ENCODE measurements at regions not wholly inside any gene's neighbourhood (a gene's known extent, or its start where the extent isn't known, plus 50 kb on each side); places are given as distances from the start of the nearest gene placed in this dataset.
"Not testable (repeated sequence)": the region's sequence is repeated elsewhere in the genome, so short reads cannot be mapped to it uniquely, and the experiment has no call there.

DNA sequence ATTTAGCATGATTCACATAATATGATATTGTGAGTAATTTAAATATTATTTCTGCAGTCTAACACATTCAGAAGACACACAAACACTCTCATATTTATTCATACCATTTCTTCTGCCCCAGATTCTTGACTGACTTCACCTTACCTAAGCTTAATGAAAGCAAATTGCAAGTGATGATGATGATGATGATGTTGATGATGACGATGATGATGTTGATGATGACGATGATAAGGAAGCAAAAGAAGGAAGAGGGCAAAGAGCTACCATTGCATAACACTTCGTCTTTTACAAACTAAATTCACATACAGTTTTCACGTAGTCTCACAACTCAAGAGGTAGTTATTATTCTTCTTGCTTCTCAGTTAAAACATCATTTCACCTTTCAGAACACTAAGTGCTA is 404.7 kb downstream of the NAF1 start:
- no CpG with 5 or more reads among the region's 4 CpGs for WGBS, 2 experiments (ENCODE audit: insufficient coverage in 2 of 2)

GRCh38 chr4:162740228-162740627 is 426.5 kb downstream of the NAF1 start:
- H3K9me3 ChIP-seq (ENCODE audit: control insufficient read depth, low read length); H3K4me1 ChIP-seq (ENCODE audit: control insufficient read depth, insufficient read depth, low read length, poor library complexity, severe bottlenecking); H3K36me3 ChIP-seq (ENCODE audit: control insufficient read depth, insufficient read depth, low read length); H3K27ac ChIP-seq (ENCODE audit: low read depth, low read length, severe bottlenecking); H3K4me3 ChIP-seq (ENCODE audit: extremely low read depth, insufficient read depth, low read length, poor library complexity, severe bottlenecking): not testable (repeated sequence)
- WGBS, 2 experiments (ENCODE audit: insufficient coverage in 2 of 2): 85 to 86% methylated on average over 4 to 6 of the region's 11 CpGs

More for the DNA sequence above, 404.7 kb downstream of the NAF1 start:
- Histone ChIP-seq H3K9me3 (ENCODE audit: control insufficient read depth, low read length) (no peaks in the 10 kb centered on the region), H3K27ac (ENCODE audit: low read depth, low read length, severe bottlenecking) (no peak overlapping the region), H3K4me3 (ENCODE audit: extremely low read depth, insufficient read depth, low read length, poor library complexity, severe bottlenecking) (no peak overlapping the region), H3K4me1 (ENCODE audit: control insufficient read depth, insufficient read depth, low read length, poor library complexity, severe bottlenecking) (no peaks in the 10 kb centered on the region), H3K36me3 (ENCODE audit: control insufficient read depth, insufficient read depth, low read length) (no peaks in the 10 kb centered on the region)

DNA sequence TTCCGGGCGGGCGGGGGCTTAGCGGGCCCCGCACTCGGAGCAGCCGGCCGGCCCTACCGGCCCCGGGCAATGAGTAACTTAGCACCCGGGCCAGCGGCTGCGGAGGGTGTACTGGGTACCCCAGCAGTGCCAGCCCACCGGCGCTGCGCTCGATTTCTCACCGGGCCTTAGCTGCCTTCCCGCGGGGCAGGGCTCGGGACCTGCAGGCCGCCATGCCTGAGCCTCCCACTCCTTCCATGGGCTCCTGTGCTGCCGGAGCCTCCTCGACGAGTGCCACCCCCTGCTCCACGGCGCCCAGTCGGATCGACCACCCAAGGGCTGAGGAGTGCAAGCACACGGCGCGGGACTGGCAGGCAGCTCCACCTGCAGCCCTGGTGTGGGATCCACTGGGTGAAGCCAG is 427.1 kb downstream of the NAF1 start:
- not testable (repeated sequence) for H3K27ac ChIP-seq (ENCODE audit: low read depth, low read length, severe bottlenecking); H3K36me3 ChIP-seq (ENCODE audit: control insufficient read depth, insufficient read depth, low read length); H3K4me1 ChIP-seq (ENCODE audit: control insufficient read depth, insufficient read depth, low read length, poor library complexity, severe bottlenecking); H3K9me3 ChIP-seq (ENCODE audit: control insufficient read depth, low read length); H3K4me3 ChIP-seq (ENCODE audit: extremely low read depth, insufficient read depth, low read length, poor library complexity, severe bottlenecking)
- 95 to 96% methylated on average over 13 to 26 of the region's 32 CpGs for WGBS, 2 experiments (ENCODE audit: insufficient coverage in 2 of 2)

DNA sequence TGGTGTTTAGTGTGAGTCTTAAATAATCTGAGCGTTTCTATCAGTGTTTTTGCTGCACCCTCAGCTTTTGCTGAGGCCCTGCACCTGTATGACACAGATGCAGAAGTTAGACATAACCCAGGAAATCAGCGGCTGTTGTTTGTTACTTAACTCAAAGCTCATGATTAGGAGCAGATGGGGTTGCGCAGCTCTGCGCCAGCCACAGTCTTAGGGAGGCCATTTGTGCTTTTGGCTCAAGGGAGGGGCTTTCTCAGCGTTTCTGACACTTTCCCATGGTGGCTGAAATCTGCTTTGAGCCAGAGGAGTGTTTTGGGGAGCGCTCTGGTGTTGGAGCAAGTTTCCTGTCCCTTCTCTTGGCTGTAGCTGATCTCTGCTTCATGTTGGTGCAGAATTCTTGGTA is 433.8 kb downstream of the NAF1 start:
- H3K4me3 ChIP-seq (ENCODE audit: extremely low read depth, insufficient read depth, low read length, poor library complexity, severe bottlenecking): no peak overlapping the region
- H3K36me3 ChIP-seq (ENCODE audit: control insufficient read depth, insufficient read depth, low read length): no peaks in the 10 kb centered on the region
- 83 to 96% methylated on average over 3 to 4 of the region's 6 CpGs for WGBS, 2 experiments (ENCODE audit: insufficient coverage in 2 of 2)
- H3K4me1 ChIP-seq (ENCODE audit: control insufficient read depth, insufficient read depth, low read length, poor library complexity, severe bottlenecking): no peaks in the 10 kb centered on the region
- H3K27ac ChIP-seq (ENCODE audit: low read depth, low read length, severe bottlenecking): no peak overlapping the region
- H3K9me3 ChIP-seq (ENCODE audit: control insufficient read depth, low read length): no peaks in the 10 kb centered on the region

- no peak overlapping the region for H3K27ac ChIP-seq (ENCODE audit: low read depth, low read length, severe bottlenecking)
- H3K36me3 ChIP-seq (ENCODE audit: control insufficient read depth, insufficient read depth, low read length): no peaks in the 10 kb centered on the region
- no peak overlapping the region for H3K4me3 ChIP-seq (ENCODE audit: extremely low read depth, insufficient read depth, low read length, poor library complexity, severe bottlenecking)
Observed at GRCh38 chr4:162727766-162728165, 438.9 kb downstream of the NAF1 start.

DNA sequence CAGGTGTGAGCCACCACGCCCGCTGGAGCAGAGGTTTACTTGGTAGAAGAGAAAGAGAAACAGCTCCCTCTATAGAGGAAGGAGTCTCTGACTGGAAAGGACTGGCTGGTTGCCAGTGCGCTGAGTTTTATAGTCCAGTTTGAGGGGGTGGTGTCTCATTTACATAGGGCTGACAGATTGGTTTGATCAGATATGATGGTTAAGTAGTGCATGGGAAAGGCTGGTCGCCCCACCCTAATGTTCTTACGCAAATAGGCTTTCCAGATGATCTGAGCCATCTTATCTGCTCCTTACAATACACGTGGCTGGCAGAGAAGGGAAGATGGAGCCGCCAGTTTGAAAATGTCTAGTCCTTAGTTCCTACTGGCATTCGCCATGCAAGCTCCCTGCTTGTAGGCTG is 439.5 kb downstream of the NAF1 start:
- Histone ChIP-seq H3K36me3 (ENCODE audit: control insufficient read depth, insufficient read depth, low read length) (no peaks in the 10 kb centered on the region), H3K4me3 (ENCODE audit: extremely low read depth, insufficient read depth, low read length, poor library complexity, severe bottlenecking) (no peak overlapping the region), H3K4me1 (ENCODE audit: control insufficient read depth, insufficient read depth, low read length, poor library complexity, severe bottlenecking) (no peaks in the 10 kb centered on the region), H3K27ac (ENCODE audit: low read depth, low read length, severe bottlenecking) (no peak overlapping the region), H3K9me3 (ENCODE audit: control insufficient read depth, low read length) (no peaks in the 10 kb centered on the region)
- 83 to 95% methylated on average over 4 of the region's 8 CpGs for WGBS, 2 experiments (ENCODE audit: insufficient coverage in 2 of 2)

More at GRCh38 chr4:162727766-162728165, 438.9 kb downstream of the NAF1 start:
- Histone ChIP-seq H3K4me1 (ENCODE audit: control insufficient read depth, insufficient read depth, low read length, poor library complexity, severe bottlenecking) (no peaks in the 10 kb centered on the region), H3K9me3 (ENCODE audit: control insufficient read depth, low read length) (no peaks in the 10 kb centered on the region)

GRCh38 chr4:162715401-162715800 is 451.3 kb downstream of the NAF1 start:
- H3K36me3 ChIP-seq (ENCODE audit: control insufficient read depth, insufficient read depth, low read length): no peaks in the 10 kb centered on the region
- no peak overlapping the region for H3K4me3 ChIP-seq (ENCODE audit: extremely low read depth, insufficient read depth, low read length, poor library complexity, severe bottlenecking)
- H3K9me3 ChIP-seq (ENCODE audit: control insufficient read depth, low read length): no peaks in the 10 kb centered on the region
- H3K27ac ChIP-seq (ENCODE audit: low read depth, low read length, severe bottlenecking): no peak overlapping the region
- no peaks in the 10 kb centered on the region for H3K4me1 ChIP-seq (ENCODE audit: control insufficient read depth, insufficient read depth, low read length, poor library complexity, severe bottlenecking)
- WGBS, 2 experiments (ENCODE audit: insufficient coverage in 2 of 2): no CpG with 5 or more reads among the region's 3 CpGs

- Histone ChIP-seq H3K27ac (ENCODE audit: low read depth, low read length, severe bottlenecking) (no peak overlapping the region), H3K9me3 (ENCODE audit: control insufficient read depth, low read length) (no peaks in the 10 kb centered on the region), H3K4me1 (ENCODE audit: control insufficient read depth, insufficient read depth, low read length, poor library complexity, severe bottlenecking) (no peaks in the 10 kb centered on the region), H3K4me3 (ENCODE audit: extremely low read depth, insufficient read depth, low read length, poor library complexity, severe bottlenecking) (no peak overlapping the region), H3K36me3 (ENCODE audit: control insufficient read depth, insufficient read depth, low read length) (no peaks in the 10 kb centered on the region)
Observed at GRCh38 chr4:162707962-162708361, 458.7 kb downstream of the NAF1 start.

DNA sequence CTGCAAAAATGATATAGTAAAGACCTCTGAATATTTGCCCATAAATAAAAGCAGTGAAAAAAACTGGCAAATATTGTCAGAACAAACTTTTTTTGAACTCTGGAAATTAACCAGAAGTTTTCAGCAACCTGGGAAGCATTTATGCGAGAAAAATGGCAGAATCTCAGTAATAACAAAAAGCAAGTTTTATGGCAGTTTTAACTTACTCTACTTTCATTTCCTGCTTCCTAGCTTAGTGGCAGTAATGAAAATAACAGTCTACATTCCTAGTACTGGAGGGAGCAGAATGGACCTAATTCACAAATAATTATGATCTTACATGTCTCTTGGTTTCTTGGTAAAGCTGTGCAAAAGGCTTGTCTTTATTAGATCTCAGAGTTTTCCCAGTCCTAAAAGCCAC is 460.1 kb downstream of the NAF1 start:
- Histone ChIP-seq H3K27ac (ENCODE audit: low read depth, low read length, severe bottlenecking) (no peak overlapping the region), H3K4me1 (ENCODE audit: control insufficient read depth, insufficient read depth, low read length, poor library complexity, severe bottlenecking) (no peaks in the 10 kb centered on the region), H3K9me3 (ENCODE audit: control insufficient read depth, low read length) (no peaks in the 10 kb centered on the region), H3K36me3 (ENCODE audit: control insufficient read depth, insufficient read depth, low read length) (no peaks in the 10 kb centered on the region), H3K4me3 (ENCODE audit: extremely low read depth, insufficient read depth, low read length, poor library complexity, severe bottlenecking) (no peak overlapping the region)
- 100% methylated on average over 1 of the region's 1 CpG; no CpG with 5 or more reads in 1 of the 2 experiments for WGBS, 2 experiments (ENCODE audit: insufficient coverage in 2 of 2)

DNA sequence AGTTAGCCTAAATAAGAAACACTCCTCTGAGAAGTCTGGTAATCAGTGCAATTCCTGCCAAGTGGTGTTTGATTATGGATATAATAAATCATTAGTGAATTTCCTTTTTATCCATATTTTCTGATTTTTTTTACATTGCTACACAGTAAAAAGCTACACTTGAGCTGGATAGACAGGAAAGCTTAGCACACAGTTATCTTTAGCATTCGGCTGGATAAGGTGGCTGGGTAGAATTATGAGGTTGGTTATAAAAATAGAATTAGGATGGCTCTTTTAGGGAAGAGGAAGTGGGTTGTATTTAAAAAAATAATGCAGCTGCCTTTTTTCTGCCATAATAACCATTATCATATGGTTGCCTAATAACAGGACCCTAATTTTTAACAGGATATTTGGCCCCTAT is 460.6 kb downstream of the NAF1 start:
- Histone ChIP-seq H3K36me3 (ENCODE audit: control insufficient read depth, insufficient read depth, low read length) (no peaks in the 10 kb centered on the region), H3K4me3 (ENCODE audit: extremely low read depth, insufficient read depth, low read length, poor library complexity, severe bottlenecking) (no peak overlapping the region), H3K9me3 (ENCODE audit: control insufficient read depth, low read length) (no peaks in the 10 kb centered on the region), H3K4me1 (ENCODE audit: control insufficient read depth, insufficient read depth, low read length, poor library complexity, severe bottlenecking) (no peaks in the 10 kb centered on the region), H3K27ac (ENCODE audit: low read depth, low read length, severe bottlenecking) (no peak overlapping the region)
- WGBS, 2 experiments (ENCODE audit: insufficient coverage in 2 of 2): 100% methylated on average over 1 of the region's 1 CpG; no CpG with 5 or more reads in 1 of the 2 experiments

- no peak overlapping the region for H3K4me3 ChIP-seq (ENCODE audit: extremely low read depth, insufficient read depth, low read length, poor library complexity, severe bottlenecking)
- no peaks in the 10 kb centered on the region for H3K36me3 ChIP-seq (ENCODE audit: control insufficient read depth, insufficient read depth, low read length)
- WGBS, 2 experiments (ENCODE audit: insufficient coverage in 2 of 2): 100% methylated on average over 1 of the region's 2 CpGs; no CpG with 5 or more reads in 1 of the 2 experiments
- H3K4me1 ChIP-seq (ENCODE audit: control insufficient read depth, insufficient read depth, low read length, poor library complexity, severe bottlenecking): no peaks in the 10 kb centered on the region
- H3K9me3 ChIP-seq (ENCODE audit: control insufficient read depth, low read length): no peaks in the 10 kb centered on the region
- H3K27ac ChIP-seq (ENCODE audit: low read depth, low read length, severe bottlenecking): no peak overlapping the region
Observed at GRCh38 chr4:162705130-162705803, 461.4 kb downstream of the NAF1 start.

Data from mesodermal cell (in vitro differentiated cells).